ENCODE measurements at regions not wholly inside any gene's neighbourhood (a gene's known extent, or its start where the extent isn't known, plus 50 kb on each side); places are given as distances from the start of the nearest gene placed in this dataset.

DNA sequence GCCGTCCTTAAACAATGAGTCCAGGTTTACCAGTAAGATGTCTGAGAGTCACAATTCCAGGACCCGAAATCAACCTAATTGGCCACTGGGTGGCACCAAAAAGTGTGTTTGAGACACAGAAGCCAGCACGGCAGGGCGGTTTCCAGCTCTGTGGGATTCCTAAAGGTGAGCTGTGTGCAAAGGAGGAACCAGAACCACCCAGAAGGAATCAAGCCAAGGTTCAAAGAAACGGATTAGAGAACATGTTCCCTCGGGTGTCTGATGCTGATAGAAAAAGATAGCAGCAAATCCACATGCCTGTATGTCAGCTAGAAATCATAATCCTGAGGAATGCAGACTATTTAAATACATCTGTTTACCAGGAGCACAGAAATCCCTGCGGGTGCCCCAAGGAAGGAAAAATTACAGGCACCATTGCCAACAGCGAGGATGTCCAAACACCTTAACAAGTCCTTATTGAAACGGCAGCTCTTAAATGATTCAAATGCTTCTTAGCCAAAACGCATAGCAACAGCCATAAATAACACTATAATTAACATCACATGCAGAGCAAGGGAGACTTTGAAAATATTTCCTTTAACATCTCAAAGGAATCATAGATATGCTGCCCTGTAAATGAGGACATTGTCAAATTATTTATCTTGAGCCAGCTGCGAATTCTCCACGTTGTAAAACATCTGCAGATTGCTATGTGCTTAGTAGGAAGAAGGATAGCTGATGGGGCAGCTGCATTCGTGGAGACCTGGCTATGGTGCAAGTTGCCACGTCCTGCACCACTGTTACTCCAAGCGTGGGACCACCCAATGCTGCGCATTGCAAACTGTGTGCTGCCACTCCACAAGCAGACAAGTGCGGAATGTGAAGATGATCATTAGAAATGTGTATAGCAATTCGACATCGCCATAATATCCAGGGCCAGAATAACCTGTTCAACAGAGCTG is 318.7 kb upstream of the NCKAP5 start:
- TF ChIP-seq, protein P1, sequence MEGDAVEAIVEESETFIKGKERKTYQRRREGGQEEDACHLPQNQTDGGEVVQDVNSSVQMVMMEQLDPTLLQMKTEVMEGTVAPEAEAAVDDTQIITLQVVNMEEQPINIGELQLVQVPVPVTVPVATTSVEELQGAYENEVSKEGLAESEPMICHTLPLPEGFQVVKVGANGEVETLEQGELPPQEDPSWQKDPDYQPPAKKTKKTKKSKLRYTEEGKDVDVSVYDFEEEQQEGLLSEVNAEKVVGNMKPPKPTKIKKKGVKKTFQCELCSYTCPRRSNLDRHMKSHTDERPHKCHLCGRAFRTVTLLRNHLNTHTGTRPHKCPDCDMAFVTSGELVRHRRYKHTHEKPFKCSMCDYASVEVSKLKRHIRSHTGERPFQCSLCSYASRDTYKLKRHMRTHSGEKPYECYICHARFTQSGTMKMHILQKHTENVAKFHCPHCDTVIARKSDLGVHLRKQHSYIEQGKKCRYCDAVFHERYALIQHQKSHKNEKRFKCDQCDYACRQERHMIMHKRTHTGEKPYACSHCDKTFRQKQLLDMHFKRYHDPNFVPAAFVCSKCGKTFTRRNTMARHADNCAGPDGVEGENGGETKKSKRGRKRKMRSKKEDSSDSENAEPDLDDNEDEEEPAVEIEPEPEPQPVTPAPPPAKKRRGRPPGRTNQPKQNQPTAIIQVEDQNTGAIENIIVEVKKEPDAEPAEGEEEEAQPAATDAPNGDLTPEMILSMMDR (conservative IDR thresholded peaks at IDR 0.05 in 1 of 2, IDR thresholded peaks at IDR 0.05 in 1 of 2; ENCODE audit: extremely low read depth in 1 of 2, insufficient read depth in 1 of 2, low read depth in 1 of 2, low read length in 2 of 2): peak; percentile 61 to 73
- no peak for TF ChIP-seq EZH2 (IDR thresholded peaks at IDR 0.05; ENCODE audit: borderline replicate concordance, low read length)

All from mammary epithelial cell (primary cell).